NCI-H2029 treated with DMSO at 0.1 percent for 48 hours (cell line): ENCODE measurements at regions not wholly inside any gene's neighbourhood (a gene's known extent, or its start where the extent isn't known, plus 50 kb on each side); places are given as distances from the start of the nearest gene placed in this dataset.
"Not testable (repeated sequence)": the region's sequence is repeated elsewhere in the genome, so short reads cannot be mapped to it uniquely, and the experiment has no call there.

ENCODE experiments used
- DNase-seq: peaks from one replicate; lab custom pipeline; 2025; lab: John Stamatoyannopoulos, UW

- no peak for DNase-seq
These were observed 1370.3 kb upstream of the MIR17HG start for GRCh38 chr13:89977203-89977602.

DNA sequence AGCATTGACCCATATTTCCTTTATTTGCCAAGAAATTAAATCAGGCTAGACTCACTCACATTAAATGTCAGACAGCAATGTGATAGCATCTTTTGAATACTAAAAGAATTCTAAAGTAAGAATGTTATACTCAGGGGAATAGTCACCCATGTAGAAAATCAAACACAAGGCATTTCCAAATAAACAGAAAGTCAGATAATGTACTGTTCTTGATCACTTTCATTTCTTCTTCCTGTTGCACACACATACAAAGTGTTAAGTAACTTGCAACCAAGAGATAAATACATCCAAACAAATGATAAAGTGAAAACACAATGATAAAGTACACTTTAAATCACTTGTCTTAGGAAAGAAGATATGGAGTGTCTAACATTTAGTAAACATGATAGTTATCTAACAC, 1366.6 kb upstream of the MIR17HG start:
- DNase-seq: no peak

- no peak for DNase-seq
These were observed 1364.9 kb upstream of the MIR17HG start for GRCh38 chr13:89982407-89983095.

- DNase-seq: no peak
These were observed 1359.3 kb upstream of the MIR17HG start for GRCh38 chr13:89988206-89988605.

DNA sequence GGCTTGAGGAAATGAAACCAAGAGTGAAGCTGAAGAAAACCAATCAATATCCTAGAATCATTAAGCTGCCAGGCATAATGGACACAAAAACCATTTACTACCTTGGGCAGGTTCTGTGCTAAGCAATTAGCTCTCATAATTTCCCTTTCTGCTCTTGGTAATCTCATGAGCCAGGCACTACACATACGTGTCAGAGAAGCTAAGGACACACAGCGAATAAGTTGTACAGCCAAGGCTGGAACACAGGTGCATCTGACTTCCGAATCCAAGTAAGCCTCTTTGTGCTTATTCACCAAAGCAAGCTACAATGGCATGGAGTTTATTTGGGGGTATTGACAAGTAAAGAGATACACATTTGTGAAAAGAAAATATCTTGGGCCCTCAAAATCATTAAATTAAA, 1343.9 kb upstream of the MIR17HG start:
- DNase-seq: no peak

DNA sequence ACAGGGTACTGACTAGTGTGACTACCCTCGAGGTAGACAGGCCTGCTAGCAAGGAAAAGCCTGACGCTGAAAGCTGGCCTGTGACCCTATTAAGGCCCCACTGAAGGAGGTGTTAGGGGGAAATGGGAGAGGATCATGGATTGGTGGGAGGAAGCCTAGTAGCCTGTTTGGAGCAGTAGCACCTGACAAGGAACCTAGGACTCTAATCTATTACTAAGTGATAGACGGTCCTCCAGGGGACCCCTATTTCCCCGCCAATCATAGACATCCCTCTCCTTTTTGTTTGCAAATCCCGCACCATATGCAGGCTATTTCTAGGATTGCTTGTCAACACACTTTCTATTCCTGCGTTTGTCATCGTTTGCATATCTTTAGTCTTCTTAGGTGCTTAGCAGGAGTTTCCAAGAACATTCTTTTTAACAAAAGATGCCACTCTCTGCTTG, 1338.8 kb upstream of the MIR17HG start:
- DNase-seq: no peak

DNA sequence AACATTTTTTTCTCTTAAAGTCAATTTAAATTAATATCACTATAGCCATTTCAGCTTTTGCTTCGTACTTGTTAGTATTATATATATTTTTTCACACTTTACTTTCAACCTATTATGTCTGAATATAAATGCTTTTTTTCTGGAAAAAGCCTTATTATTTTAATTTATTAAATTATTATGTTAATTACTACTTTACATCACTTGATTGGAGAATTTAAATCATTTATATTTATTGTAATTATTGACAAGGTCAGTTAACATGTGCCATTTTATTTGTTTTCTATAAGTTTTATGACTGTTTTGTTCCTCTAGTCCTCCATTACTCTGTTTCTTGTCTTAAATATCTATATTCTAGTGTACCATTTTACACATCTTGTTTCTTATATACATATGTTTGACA, 1333.4 kb upstream of the MIR17HG start:
- no peak for DNase-seq

DNA sequence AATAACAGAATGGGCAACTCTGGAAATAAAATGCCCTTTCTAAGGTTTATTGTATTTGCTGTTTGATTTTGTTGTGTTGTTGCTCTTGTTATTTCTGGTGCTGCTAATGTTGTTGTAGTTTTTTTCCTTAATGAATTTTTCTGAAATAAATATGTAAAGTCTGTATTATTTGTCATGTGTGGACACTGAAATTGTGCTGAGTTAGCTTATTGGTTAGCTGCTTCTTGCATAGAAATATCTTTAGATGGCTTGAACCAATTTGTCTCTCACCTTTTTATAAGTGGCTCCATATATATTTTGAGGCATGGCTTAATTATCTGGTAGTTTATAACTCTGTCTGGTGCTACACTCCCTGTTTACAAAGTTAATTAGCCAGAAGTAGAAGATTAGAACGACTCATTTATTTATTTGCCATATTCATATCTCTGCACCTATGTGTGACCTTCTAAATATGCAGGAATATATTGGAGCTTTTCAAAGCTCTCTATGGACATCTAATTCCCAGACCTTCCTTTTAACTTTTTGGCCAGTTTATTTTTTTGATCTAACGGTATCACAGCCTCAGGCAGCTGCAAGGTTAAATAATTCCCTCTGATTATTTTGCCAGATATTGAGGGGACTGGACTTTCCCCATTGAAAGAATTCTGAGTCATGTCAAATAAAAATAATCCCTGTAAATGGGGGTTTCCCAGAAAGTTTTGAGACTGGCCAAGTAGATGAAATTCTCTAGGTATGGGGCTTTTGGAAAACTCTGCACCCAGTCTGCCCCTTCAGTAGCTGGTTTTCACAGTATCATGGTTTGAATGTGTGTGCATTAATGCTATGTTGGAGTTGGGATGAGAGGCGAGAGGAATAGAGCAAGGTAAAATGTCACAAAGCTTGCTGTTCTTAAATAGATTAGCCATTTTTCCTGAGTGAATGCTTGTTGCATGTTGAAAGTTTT, 1331.7 kb upstream of the MIR17HG start:
- no peak for DNase-seq

DNA sequence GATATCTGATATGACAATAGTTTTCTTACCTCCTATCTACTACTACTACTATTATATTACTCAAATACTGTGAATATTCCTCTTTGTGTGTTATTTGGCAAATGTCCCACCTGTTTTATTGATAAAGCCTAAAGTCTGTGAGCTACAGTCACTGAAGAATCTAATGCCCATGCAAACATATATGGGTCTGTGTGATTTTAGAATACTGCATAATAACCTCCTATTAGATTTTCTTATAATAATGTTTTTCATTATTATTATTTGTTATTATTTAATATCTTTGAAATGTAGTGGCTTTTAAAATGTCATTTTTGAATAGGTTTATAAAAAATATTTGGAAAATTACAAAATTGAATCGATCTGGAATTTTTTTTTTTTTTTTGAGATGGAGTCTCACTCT, 1330.8 kb upstream of the MIR17HG start:
- DNase-seq: no peak

GRCh38 chr13:90020536-90021070, 1326.9 kb upstream of the MIR17HG start:
- DNase-seq: no peak

GRCh38 chr13:90027409-90027808, 1320.1 kb upstream of the MIR17HG start:
- DNase-seq: no peak

- no peak for DNase-seq
These were observed 1315.2 kb upstream of the MIR17HG start for GRCh38 chr13:90032313-90032712.

- no peak for DNase-seq
These were observed 1314.5 kb upstream of the MIR17HG start for GRCh38 chr13:90032841-90033493.

GRCh38 chr13:90039516-90039915, 1308.0 kb upstream of the MIR17HG start:
- DNase-seq: no peak

- DNase-seq: no peak
These were observed 1299.9 kb upstream of the MIR17HG start for GRCh38 chr13:90047600-90047999.

GRCh38 chr13:90049989-90050671, 1297.4 kb upstream of the MIR17HG start:
- DNase-seq: no peak

GRCh38 chr13:90055121-90055520, 1292.4 kb upstream of the MIR17HG start:
- DNase-seq: no peak

GRCh38 chr13:90055760-90056159, 1291.7 kb upstream of the MIR17HG start:
- DNase-seq: no peak

GRCh38 chr13:90064226-90064625, 1283.3 kb upstream of the MIR17HG start:
- not testable (repeated sequence) for DNase-seq

GRCh38 chr13:90068658-90069057, 1278.8 kb upstream of the MIR17HG start:
- no peak for DNase-seq

GRCh38 chr13:90070362-90070761, 1277.1 kb upstream of the MIR17HG start:
- DNase-seq: no peak
